ENCODE measurements at regions not wholly inside any gene's neighbourhood (a gene's known extent, or its start where the extent isn't known, plus 50 kb on each side); places are given as distances from the start of the nearest gene placed in this dataset.

- peak in 1 of 2 experiments; percentile 17; a peak in 1 of 4 replicates for TF ChIP-seq CTCF (conservative IDR thresholded peaks at IDR 0.05; ENCODE audit: low read depth in 2 of 2)
- TF ChIP-seq POLR2AphosphoS5 (IDR thresholded peaks at IDR 0.05; ENCODE audit: low read depth): no peak
- no peak for TF ChIP-seq JUNB (IDR thresholded peaks at IDR 0.05; ENCODE audit: unreplicated experiment)
- no peak for TF ChIP-seq EZH2phosphoT487 (IDR thresholded peaks at IDR 0.05; ENCODE audit: unreplicated experiment)
- TF ChIP-seq EZH2 (IDR thresholded peaks at IDR 0.05; ENCODE audit: low read depth, unreplicated experiment): no peak
- TF ChIP-seq REST (IDR thresholded peaks at IDR 0.05; ENCODE audit: unreplicated experiment): no peak
- TF ChIP-seq CREB1 (CRISPR knock-in tag; IDR thresholded peaks at IDR 0.05; ENCODE audit: low read depth): no peak
Observed at GRCh38 chr16:75821117-75821516, 94.8 kb upstream of the CPHXL start.

Measured in GM23338 (cell line).